GM18858 (cell line): ENCODE measurements at regions not wholly inside any gene's neighbourhood (a gene's known extent, or its start where the extent isn't known, plus 50 kb on each side); places are given as distances from the start of the nearest gene placed in this dataset.

Source experiments
- ATAC-seq: cut with Tn5 transposase; IDR thresholded peaks from one replicate; pipeline ENCODE4 v1.9.1; 2021; ENCODE audit not compliant: unreplicated experiment

- ATAC-seq, result no peak
Observed at GRCh38 chr6:138004430-138005287, 102.6 kb downstream of the PERP start.

GRCh38 chr6:138005846-138006245 is 101.4 kb downstream of the PERP start:
- ATAC-seq, result no peak

- ATAC-seq, result no peak
Observed at GRCh38 chr6:138007014-138007472, 100.2 kb downstream of the PERP start.

GRCh38 chr6:138008791-138009190 is 98.4 kb downstream of the PERP start:
- ATAC-seq, result no peak

GRCh38 chr6:138011413-138011812 is 95.8 kb downstream of the PERP start:
- no peak for ATAC-seq

- no peak for ATAC-seq
Observed at GRCh38 chr6:138012682-138013081, 94.5 kb downstream of the PERP start.

GRCh38 chr6:138013959-138014358 is 93.3 kb downstream of the PERP start:
- no peak for ATAC-seq

GRCh38 chr6:138017166-138017757 is 90.0 kb downstream of the PERP start:
- ATAC-seq, result no peak

- ATAC-seq, result no peak
Observed at GRCh38 chr6:138018297-138018696, 88.9 kb downstream of the PERP start.

GRCh38 chr6:138025528-138025978 is 81.7 kb downstream of the PERP start:
- no peak for ATAC-seq

- ATAC-seq, result no peak
Observed at GRCh38 chr6:138026342-138026741, 80.9 kb downstream of the PERP start.

- ATAC-seq, result no peak
Observed at GRCh38 chr6:138028893-138029292, 78.3 kb downstream of the PERP start.

- ATAC-seq, result no peak
Observed at GRCh38 chr6:138030872-138031271, 76.3 kb downstream of the PERP start.

- no peak for ATAC-seq
Observed at GRCh38 chr6:138031417-138031816, 75.8 kb downstream of the PERP start.

GRCh38 chr6:138031850-138032249 is 75.4 kb downstream of the PERP start:
- no peak for ATAC-seq

- ATAC-seq, result no peak
Observed at GRCh38 chr6:138032571-138032970, 74.6 kb downstream of the PERP start.

- no peak for ATAC-seq
Observed at GRCh38 chr6:138034229-138034628, 73.0 kb downstream of the PERP start.

- no peak for ATAC-seq
Observed at GRCh38 chr6:138035070-138035469, 72.1 kb downstream of the PERP start.

- no peak for ATAC-seq
Observed at GRCh38 chr6:138036111-138036510, 71.1 kb downstream of the PERP start.

GRCh38 chr6:138037009-138037504 is 70.2 kb downstream of the PERP start:
- ATAC-seq, result no peak

- no peak for ATAC-seq
Observed at GRCh38 chr6:138038142-138038870, 68.9 kb downstream of the PERP start.
